Heart right ventricle (tissue), 16 donors: ENCODE measurements at regions not wholly inside any gene's neighbourhood (a gene's known extent, or its start where the extent isn't known, plus 50 kb on each side); places are given as distances from the start of the nearest gene placed in this dataset.

Source experiments
- ATAC-seq, 8 donors: fragments of 200-7000 bp; cut with Tn5 transposase; one replicate each; pipeline ENCODE4 v1.9.1; 2020; ENCODE audit warnings: mild to moderate bottlenecking in 8 of 8, moderate library complexity in 8 of 8, moderate number of reproducible peaks in 1 of 8
- DNase-seq, 2 donors: peaks; one replicate each; pipeline ENCODE4 v3.0.0-alpha.2; 2020
- H3K27ac ChIP-seq, 10 donors: fragments of 200-600 bp; sonication (generic) in 2 of 10; one replicate each; pipeline versions ENCODE4 v1.5.0 to v1.8.0; 2020 to 2022; ENCODE audit warnings: mild to moderate bottlenecking in 3 of 10
- H3K27me3 ChIP-seq, 7 donors: fragments of 200-600 bp; one replicate each; pipeline ENCODE4 v1.8.0; 2021 to 2022; ENCODE audit warnings: mild to moderate bottlenecking in 2 of 7
- H3K36me3 ChIP-seq, 9 donors: fragments of 200-600 bp; sonication (generic) in 1 of 9; one replicate each; pipeline versions ENCODE4 v1.5.0 to v1.8.0; 2020 to 2022; ENCODE audit warnings: mild to moderate bottlenecking in 2 of 9
- H3K4me1 ChIP-seq, 9 donors: fragments of 200-600 bp; sonication (generic) in 1 of 9; one replicate each; pipeline versions ENCODE4 v1.5.0 to v1.8.0; 2020 to 2022; ENCODE audit warnings: mild to moderate bottlenecking in 4 of 9
- H3K4me3 ChIP-seq, 10 donors: fragments of 200-600 bp; sonication (generic) in 2 of 10; one replicate each; pipeline versions ENCODE4 v1.5.0 to v1.8.0; 2020 to 2022; ENCODE audit warnings: mild to moderate bottlenecking in 7 of 10, moderate library complexity in 2 of 10
- H3K9me3 ChIP-seq, 11 donors: fragments of 200-600 bp in 10 of 11; sonication (generic) in 2 of 11; one replicate each; pipeline versions ENCODE4 v1.5.0 to v1.8.0; 2013 to 2022; ENCODE audit warnings: mild to moderate bottlenecking in 2 of 11, control low read depth in 1 of 11, moderate library complexity in 1 of 11
- WGBS, 2 donors: extraction: QIAGEN DNeasy Blood & Tissue Kit; methylation state at CpG; one replicate each; pipeline ENCODE4 v1.1.7; 2013; ENCODE audit warnings: inconsistent platforms in 1 of 2; 5-methylcytosine and 5-hydroxymethylcytosine counted together
- intact Hi-C, 10 donors: fragments of 100-400 bp; cut with DNase I; formaldehyde crosslinking; loops; one replicate each; pipeline versions ENCODE4 v1.11.1 to v1.14.2; 2022
- TF ChIP-seq, protein P1 (sequence below), 9 donors: fragments of 200-600 bp; sonication (generic) in 2 of 9; IDR thresholded peaks; one replicate each; pipeline versions ENCODE4 v1.5.0 to v1.8.0; 2021 to 2022; ENCODE audit warnings: antibody characterized with exemption in 9 of 9, mild to moderate bottlenecking in 5 of 9, moderate library complexity in 1 of 9
- donor health status: Arrhythmogenic right ventricular cardiomyopathy.
- donor health status: ischemic (EF 13 %, LVEDD 7.1; RV severe dilation, severe dysfunction).
- donor health status: healthy with polysubstance abuse.
- donor health status: DM: no; HTN: yes; CAD: no.
- donor health status: DM: no; HTN: no; CAD: no.
- donor health status: ischemic (EF 25% LVEDD 6.9; RV normal size, moderate dysfunction).
- donor health status: ischemic (EF 25% LVEDD 5.7; RV mildly dilated, moderate dysfunction).
- donor health status: healthy.
- donor health status: DM: yes; HTN: yes; CAD: no.
- donor health status: Ischemic cardiomyopathy.
- donor health status: ischemic (EF 35%, LVEDD 5.7; RV mildly dilated, moderate dysfunction).
- donor health status: nonischemic (EF 11% LVEDD 7.7; RV severe dilation, severe dysfunction).
- donor health status: DM: yes; HTN: yes; CAD: no.
- donor health status: PGD.
- donor health status: ischemic (EF 29% LVEDD 5.4; RV normal size, mild dysfunction).
- donor health status: nonischemic (EF 23%, LVEDD 6.1; RV moderate dilation, normal function).

DNA sequence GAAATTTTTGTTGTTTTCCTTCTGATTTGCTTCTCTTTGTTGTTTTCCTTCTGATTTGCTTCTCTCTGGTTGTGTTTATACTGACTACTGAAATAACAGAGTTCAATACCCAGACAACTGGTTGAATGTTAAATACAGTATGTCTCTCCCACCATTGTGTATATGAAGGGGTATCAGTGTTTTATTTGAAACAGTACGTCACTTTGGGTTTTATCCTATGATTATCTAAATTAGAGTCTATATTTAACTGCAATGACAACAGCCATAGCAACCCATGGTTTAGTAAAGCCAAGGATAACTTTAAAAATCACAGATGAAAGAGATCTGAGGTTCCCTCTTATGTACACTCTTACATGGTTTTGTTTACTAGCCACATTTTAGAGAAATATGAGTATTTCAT, 141.3 kb downstream of the GNAT3 start:
- Histone ChIP-seq H3K4me1 (no peaks in the 10 kb centered on the region), H3K36me3 (no peaks in the 10 kb centered on the region), H3K27ac (no peak overlapping the region), H3K9me3 (peaks cover 0 to 11% (median under 1%) of the 10 kb centered on the region in 11 donors), H3K27me3 (no peaks in the 10 kb centered on the region), H3K4me3 (no peak overlapping the region)
- intact Hi-C loops: no loop called here
- ATAC-seq: no peak
- WGBS, 2 donors: 51 to 71% methylated on average over 1 of the region's 1 CpG
- TF ChIP-seq, protein P1, sequence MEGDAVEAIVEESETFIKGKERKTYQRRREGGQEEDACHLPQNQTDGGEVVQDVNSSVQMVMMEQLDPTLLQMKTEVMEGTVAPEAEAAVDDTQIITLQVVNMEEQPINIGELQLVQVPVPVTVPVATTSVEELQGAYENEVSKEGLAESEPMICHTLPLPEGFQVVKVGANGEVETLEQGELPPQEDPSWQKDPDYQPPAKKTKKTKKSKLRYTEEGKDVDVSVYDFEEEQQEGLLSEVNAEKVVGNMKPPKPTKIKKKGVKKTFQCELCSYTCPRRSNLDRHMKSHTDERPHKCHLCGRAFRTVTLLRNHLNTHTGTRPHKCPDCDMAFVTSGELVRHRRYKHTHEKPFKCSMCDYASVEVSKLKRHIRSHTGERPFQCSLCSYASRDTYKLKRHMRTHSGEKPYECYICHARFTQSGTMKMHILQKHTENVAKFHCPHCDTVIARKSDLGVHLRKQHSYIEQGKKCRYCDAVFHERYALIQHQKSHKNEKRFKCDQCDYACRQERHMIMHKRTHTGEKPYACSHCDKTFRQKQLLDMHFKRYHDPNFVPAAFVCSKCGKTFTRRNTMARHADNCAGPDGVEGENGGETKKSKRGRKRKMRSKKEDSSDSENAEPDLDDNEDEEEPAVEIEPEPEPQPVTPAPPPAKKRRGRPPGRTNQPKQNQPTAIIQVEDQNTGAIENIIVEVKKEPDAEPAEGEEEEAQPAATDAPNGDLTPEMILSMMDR (IDR thresholded peaks at IDR 0.05): no peak
- no peak for DNase-seq

GRCh38 chr7:80369321-80369720, 142.5 kb downstream of the GNAT3 start:
- 57 to 67% methylated on average over 7 of the region's 7 CpGs for WGBS, 2 donors
- intact Hi-C loops: no loop called here
- H3K4me1 ChIP-seq: no peaks in the 10 kb centered on the region
- H3K4me3 ChIP-seq: no peak overlapping the region
- DNase-seq (no peak), ATAC-seq (no peak)
- peaks cover 0 to 21% (median 5%) of the 10 kb centered on the region in 11 donors for H3K9me3 ChIP-seq
- H3K36me3 ChIP-seq: no peaks in the 10 kb centered on the region
- TF ChIP-seq, protein P1 (IDR thresholded peaks at IDR 0.05): no peak
- H3K27ac ChIP-seq: no peak overlapping the region
- H3K27me3 ChIP-seq: no peaks in the 10 kb centered on the region

DNA sequence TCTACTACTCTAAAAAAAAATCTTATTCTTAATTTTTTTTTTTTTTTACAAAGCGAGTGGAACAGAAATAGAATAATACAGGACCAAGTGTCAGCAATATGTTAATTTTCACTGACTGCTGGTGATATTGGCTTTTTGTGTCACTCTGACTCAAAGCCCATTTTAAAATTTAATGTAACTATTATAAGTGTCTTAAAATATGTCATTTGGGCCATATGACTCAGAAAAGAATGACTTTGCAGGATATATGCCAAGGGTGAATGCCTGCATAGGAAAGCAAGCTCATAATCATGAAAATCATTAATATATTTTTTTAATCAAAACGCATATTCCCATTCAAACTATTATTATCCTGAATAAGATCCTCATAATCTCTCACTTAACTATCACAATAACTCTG, 149.2 kb downstream of the GNAT3 start:
- no peak overlapping the region for H3K27ac ChIP-seq
- H3K36me3 ChIP-seq: no peaks in the 10 kb centered on the region
- H3K27me3 ChIP-seq: no peaks in the 10 kb centered on the region
- no peak for ATAC-seq
- 91 to 95% methylated on average over 2 of the region's 2 CpGs for WGBS, 2 donors
- DNase-seq: no peak
- no peaks in the 10 kb centered on the region for H3K4me1 ChIP-seq
- peaks cover 0 to 21% (median 5%) of the 10 kb centered on the region in 11 donors for H3K9me3 ChIP-seq
- intact Hi-C loops: no loop called here
- H3K4me3 ChIP-seq: no peak overlapping the region
- TF ChIP-seq, protein P1 (IDR thresholded peaks at IDR 0.05): no peak

DNA sequence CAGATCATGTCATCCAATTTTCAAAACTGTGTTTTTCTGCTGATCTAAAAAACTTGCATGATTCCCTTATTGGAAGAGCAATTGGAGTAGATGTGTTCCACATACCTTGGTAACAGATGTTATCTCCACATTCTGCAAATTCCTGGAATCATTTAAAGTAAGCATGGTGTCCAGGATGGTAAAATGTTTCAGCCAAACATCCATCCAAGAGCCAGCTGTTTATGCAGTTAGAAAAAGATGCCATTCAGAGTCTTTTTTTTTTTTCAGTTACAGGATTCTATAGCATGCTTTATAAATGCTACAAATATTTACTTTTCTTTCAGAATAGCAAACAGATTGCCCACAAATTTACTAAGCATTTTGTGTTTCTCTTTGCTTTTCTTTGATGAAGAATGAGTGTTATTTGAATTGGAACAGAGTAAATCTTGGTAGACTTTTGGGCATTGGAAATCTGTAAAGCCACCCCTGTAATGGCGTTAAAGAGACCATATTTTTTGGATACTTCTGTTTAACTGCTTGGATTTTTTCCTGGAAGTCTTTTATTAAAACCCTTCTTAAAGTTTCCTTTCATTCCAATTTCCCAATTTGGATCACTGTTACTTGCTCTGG, 149.8 kb downstream of the GNAT3 start:
- intact Hi-C loops: no loop called here
- no peaks in the 10 kb centered on the region for H3K27me3 ChIP-seq

More for the DNA sequence above, 149.8 kb downstream of the GNAT3 start:
- H3K36me3 ChIP-seq: no peaks in the 10 kb centered on the region
- H3K27ac ChIP-seq: no peak overlapping the region
- DNase-seq (no peak), ATAC-seq (no peak)
- H3K9me3 ChIP-seq: peaks cover 0 to 21% (median 5%) of the 10 kb centered on the region in 11 donors
- H3K4me3 ChIP-seq: no peak overlapping the region
- 46 to 95% methylated on average over 1 of the region's 1 CpG for WGBS, 2 donors
- H3K4me1 ChIP-seq: no peaks in the 10 kb centered on the region
- TF ChIP-seq, protein P1 (IDR thresholded peaks at IDR 0.05): no peak
